IPS DF 4.7 (cell line): ENCODE measurements at regions not wholly inside any gene's neighbourhood (a gene's known extent, or its start where the extent isn't known, plus 50 kb on each side); places are given as distances from the start of the nearest gene placed in this dataset.

Source experiments
- DNase-seq: peaks from one replicate; pipeline ENCODE4 v3.0.0-alpha.2; 2013; ENCODE audit warnings: low spot score; ENCODE audit errors: extremely low read depth

DNA sequence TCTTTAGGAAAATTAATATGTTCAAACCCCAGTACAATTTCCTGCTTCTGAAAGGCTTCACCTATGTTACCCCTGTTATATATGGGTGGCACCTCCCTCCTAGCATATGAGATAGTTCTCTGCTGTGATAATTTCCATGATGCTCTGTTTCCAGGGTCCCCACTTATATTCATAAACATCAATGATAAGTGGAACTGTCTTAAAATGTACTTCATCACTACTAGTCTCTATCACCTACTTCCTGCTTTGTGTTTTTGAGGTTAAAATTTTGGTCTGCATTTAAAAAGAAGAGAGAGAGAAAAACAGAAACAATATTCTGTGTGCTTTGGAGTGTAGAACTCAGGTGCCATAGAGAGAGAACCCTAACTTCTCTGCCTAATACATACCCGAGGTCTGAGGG lies 234.7 kb downstream of the HTR1A start:
- no peak for DNase-seq

DNA sequence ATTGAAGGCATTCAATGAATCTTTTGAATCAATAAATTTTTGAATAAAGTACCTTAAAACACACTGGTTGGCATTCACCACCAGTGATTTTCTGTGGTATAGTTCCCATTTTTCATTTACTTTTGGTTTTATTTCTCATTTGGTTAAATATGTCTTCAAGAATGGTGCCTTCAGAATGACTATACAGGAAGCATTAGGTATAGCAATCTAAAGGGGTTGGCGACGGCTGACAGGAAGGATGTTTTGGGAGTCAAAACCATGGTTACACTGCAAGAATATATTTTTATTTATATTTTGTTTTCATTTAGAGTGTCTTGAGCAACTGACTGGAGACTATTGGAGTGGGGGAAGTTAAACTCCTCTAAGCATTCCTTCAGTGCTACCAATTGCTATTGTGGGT lies 235.7 kb downstream of the HTR1A start:
- no peak for DNase-seq

DNA sequence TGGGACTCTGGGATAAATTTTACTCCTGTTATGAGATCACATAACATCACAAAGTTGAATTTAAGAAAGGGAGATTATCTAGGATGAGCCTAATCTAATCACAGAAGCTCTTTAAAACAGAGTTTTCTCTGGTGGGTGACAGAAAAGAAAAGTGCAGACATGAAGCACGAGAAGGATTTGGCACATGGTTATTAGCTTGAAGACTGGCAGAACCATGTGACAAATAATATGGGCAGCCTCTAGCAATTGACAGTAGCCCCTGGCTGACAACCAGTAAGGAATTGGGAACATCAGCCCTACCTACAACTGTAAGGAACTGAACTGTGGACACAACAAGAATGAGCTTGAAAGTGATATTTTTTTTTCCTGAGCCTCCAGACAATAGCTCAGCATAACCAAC lies 243.1 kb downstream of the HTR1A start:
- DNase-seq: no peak

DNA sequence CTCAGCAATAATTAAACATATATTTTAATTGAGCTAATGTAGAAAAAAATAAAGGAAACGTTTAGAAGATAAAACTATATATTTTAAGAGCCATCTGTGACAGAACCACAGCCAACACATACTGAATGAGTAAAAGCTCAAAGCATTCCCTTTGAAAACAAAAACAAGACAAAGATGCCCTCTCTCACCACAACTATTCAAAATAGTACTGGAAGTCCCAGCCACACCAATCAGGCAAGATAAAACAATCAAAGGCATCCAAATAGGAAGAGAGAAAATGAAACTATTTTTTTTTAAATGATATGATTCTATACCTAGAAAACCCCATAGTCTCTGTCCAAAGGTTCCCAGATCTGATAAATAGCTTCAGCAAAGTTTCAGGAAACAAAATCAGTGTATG lies 262.0 kb downstream of the HTR1A start:
- DNase-seq: no peak

DNA sequence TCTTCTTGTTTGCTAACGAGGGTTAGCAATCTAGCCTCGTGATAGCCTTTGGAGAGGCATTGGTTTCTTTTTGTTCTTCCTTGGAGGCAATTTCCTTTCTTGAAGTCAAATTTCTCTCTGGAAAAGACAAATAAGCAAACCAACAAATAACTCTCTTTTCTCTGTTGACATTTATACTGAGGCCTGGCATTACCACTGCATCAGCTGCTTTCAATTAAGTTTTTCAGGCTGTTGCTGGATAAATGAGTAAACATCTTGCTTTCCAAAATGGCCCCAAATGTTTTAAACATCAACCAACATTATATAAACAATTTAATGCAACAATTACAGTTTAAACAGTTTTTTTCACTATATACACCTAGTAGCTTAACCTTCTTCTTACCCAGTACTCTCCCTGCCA lies 264.4 kb downstream of the HTR1A start:
- DNase-seq: no peak

DNA sequence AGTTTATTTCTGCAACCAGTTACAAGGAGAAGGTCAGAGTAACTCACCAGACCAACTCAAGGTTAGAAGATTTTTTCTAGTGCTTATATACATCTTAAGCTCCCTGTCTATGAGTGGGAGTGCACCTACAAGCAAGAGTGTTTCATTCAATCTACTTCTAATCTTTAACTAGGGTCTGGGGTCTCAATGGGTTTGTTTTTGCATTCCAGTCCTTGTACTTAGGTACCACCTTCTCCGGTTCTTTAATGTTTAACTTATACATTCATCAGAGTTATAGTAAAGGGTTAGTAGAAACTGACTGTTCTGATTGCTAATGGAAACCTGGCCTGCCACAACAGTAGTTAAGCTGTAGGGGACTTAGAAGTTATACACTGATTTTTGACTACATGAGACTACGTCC lies 271.7 kb downstream of the HTR1A start:
- DNase-seq: no peak

DNA sequence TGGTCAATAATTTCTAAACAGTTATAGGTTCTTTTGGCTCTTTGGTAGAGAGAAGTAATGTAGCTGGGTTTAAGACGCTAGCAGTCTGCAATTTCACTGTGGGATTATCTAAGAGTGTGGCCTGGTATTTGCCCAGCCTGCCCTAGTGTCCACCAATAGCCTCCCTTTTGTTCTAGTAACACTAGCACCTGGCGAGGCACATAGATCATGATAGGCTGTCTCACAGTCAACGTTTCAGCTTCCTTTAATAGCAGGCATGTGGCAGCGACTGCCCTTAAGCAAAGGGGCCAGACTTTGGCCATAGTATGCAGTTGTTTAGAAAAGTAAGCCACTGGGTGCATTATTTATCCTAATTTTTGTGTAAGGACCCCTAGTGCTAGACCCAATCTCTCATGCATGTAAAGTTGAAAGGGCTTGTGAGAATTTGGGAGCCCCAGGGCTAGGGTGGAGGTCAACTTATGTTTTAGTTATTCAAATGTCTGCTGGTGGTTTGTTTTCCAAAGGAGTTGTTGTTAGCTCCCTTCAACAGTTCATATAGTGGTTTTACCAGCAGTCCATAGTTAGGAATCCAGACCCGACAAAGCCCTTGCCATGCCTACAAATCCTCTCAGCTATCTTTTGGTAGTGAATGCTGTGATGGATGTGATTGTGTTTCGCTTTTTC lies 274.3 kb downstream of the HTR1A start:
- DNase-seq: no peak

DNA sequence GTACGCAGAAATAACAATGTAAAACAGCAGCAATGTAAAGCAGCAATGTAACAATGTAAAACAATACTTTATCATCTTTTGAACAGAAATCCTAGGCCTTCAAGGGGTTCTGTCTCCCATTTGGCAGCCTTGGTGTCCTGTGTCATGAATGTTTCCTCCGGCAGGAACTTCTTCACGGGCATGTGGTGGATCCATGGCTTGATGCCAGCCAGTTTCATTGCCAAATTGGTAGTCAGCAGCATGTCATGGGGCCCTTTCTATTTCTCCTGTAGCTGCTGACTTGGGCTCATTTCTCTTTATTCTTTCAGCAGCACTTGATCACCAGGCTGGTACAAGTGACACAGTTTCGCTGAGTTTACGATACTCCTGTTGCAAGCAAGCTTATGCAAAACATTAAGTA lies 275.3 kb downstream of the HTR1A start:
- DNase-seq: no peak

DNA sequence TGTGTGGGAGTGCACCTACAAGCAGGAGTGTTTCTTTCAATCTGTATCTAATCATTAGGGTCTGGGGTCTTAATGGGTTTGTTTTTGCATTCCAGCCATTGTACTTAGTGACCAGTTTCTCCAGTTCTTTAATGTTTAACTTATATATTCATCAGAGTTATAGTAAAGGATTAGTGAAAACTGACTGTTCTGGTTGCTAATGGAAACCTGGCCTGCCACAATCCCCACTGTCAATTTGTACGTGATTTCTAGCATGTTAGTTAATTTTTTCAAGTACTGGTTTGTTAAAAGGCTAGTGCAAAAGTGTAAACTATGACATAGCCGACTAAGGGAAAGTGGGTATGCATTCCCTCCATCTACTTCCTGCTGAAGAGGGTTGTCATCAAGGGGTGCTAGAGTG lies 276.1 kb downstream of the HTR1A start:
- DNase-seq: no peak

DNA sequence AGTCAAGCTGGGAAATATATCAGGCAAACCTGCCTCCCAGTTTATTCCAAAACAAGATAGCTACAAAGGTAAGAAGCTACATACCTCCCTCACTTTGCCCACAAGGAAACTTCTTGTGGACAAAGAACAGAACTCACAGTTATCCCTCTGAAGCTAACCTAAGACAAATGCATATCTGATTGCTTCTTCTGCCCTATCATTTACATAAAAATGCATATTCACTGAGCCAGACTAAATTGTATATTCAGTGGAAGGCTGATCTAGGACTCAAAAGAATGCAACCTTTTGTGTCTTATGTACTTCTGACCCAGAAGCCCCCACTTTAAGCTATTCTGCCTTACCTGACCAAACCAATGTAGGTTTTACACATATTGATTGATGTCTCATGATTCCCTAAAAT lies 276.8 kb downstream of the HTR1A start:
- no peak for DNase-seq

DNA sequence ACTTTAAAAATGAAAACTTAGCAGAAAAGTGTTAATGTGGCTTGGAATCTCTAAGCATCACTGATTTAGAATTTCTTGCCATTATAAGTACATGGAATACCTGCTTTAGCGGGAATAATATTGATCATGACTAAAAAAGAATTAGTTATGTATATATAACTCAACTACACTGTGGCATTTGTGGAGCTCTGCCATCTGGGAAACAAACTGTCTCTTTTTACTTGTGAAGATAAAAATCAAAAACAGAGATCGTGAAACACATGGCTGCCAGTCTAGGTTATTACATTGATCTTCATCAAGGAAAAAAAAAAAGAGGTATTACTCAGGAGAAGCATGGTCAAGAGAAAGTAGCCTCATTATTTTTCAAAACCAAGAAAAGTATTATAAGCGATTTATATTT lies 287.4 kb downstream of the HTR1A start:
- DNase-seq: no peak

DNA sequence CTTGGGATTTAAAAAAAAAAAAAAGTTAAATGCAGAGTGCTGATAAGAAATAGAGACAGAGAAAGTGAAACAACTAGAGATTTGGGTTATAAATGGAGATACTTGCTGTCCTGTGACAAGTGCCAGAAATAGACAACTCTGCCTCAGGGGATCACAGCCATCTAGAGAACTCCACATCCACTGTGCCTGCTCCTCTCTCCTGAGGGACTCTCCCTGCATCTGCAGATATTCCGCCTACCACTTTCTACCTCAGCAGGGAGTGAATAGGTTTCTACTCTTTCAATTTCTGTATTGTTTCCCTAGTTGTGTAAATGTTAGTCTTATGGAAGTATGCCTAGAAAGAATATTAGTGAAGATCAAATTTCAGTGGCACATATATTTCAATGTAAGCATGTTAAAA lies 307.2 kb downstream of the HTR1A start:
- DNase-seq: no peak

DNA sequence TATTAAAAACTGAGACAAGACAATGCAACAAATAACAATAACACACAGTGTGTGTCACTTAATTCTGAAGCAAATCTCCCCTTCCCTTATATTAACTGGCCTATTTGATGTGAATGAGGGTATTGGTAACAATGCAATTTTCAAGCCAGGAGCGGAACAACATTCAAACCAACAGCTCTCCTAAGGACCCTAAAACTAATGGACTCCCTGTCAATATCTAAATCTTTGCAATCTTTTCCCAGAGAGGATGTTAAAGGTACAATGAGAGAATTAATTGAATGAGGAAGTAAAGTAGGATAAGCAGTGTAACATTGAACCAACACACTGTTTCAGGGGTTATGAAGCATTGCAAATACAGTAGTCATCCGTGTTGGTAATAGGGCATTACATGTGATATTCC lies 311.7 kb downstream of the HTR1A start:
- no peak for DNase-seq

DNA sequence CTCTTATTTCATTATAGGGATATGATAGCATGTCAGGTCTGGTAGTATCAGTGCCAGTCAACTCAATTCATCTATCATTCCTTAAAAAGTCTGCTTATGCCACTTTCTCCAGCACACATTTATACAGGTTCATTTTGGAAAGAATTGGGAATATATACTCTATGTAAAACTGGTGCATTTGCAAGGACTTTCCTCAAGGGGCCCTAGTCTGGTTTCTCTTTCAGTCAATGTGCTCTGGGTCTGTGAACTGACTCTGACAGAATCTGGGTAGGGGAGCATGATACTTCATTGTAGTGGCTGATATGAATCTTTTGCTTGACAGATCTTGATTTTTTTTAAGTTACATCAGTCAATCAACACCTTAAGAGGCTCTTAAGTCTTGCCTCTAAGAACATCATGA lies 313.9 kb downstream of the HTR1A start:
- no peak for DNase-seq

DNA sequence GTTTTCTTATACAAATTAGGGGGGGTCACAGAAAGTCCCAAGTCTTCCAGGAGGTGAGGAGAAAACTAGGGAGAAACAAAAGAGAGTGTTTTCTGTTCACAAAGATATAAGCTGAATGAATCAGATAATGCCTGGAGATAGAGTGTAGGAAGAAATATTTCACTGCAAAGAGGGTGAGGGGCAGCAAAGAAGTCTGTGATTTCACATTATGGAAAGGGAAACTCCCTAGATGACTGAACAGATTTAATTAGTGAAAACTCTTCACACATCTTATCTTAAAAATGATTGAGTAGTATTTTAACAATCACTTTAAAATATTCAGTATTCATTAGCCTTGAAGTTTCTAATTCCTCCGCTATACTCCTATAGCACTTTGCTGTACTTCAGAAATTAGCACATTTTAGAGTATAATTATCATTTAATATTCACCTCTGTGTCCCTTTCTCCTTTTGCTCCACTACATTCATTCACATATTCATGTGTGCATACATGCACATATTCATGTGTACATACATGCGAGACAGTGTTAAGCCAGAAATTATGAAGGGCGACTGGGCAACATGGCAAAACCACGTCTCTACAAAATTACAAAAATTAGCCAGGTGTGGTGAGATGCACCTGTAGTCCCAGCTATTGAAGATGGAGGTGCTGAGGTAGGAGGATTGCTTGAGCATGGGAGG lies 332.2 kb downstream of the HTR1A start:
- no peak for DNase-seq

DNA sequence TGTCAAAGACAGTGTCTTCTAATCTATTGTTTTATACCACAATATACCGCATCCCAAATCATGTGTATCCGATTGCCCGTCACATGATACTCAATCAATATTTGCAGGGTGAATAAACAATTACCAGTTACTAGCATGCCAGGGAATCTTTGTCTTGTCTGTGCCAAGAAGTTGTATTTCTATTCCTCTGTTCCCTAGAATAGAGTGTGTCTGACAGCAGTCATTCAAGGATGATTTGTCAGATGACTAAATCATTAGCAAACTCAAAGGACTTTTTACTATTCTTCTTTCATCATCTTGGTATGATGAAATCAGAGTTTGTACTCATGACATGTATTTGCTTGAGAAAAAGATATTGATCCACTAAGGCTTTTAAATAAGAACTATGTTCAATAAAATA lies 348.8 kb downstream of the HTR1A start:
- DNase-seq: no peak

DNA sequence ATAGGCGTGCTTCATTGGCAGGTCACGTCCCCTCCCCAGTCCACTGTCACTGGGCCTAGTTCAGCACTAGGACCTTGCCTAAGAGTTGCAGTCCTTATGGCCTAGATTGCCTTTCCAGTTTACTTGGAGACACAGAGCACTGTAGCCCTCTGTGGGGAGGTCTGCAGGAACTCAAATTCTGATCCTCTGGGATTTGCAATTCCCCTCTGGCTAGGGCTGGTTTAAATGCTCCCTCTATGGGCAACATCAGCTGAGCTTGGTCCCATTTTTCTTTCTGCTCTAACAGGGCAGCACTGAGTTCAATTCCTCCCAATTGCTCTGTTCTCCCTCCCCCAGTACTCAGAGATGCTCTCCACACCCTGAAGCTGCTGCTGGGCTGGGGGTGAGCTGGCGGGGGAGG lies 358.2 kb downstream of the HTR1A start:
- no peak for DNase-seq

DNA sequence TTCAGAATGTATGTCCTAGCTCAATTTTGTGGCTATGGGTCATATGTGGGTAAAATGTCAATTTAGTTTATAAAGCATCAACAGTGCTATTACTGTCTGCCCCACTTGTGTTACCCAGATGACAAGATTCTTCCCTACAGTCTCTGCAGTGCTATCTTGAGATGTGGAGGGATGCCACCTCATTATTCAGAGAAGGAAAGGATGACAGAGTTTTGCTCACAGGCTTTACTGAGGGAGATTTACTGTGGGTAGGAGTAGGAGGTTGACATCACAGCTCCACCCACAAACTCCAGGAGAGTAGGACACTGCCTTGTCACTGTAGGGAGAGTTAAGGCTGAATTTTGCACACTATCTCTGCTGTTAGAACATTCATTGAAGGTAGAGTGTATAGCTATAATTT lies 359.3 kb downstream of the HTR1A start:
- no peak for DNase-seq

DNA sequence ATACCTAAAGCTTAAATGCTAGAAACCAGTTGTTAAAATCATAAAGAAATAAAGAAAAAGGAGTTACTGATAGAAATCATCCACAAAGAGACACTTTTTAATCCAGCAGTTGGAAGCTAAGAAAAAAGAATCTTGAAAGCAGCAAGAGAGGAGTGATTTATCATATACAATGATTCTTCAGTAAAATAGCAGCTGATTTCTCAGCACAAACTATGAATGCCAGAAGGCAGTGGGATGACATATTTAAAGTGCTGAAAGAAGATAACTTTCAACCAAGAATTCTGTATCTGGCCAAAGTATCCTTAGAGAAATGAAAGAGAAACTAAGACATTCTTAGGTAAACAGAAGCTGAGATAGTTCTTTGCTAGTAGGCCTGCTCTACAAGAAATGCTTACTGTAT lies 366.0 kb downstream of the HTR1A start:
- DNase-seq: no peak

DNA sequence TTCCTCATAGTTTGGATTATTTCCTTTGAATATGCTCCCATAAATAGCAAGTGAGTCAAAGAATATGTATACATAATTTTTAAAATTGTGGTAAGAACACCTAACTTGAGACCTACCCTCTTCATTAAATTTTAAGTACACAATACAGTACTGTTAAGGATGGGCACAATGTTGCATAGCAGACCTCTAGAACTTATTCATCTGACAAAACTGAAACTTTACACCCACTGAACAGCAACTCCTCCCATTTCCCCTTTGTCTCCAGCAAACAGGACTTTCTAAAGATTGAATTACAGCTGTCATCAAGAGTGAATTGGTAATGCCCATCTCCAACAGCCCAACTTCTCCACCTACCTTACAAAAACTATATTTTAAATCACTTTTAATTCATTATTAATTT lies 388.9 kb downstream of the HTR1A start:
- no peak for DNase-seq

DNA sequence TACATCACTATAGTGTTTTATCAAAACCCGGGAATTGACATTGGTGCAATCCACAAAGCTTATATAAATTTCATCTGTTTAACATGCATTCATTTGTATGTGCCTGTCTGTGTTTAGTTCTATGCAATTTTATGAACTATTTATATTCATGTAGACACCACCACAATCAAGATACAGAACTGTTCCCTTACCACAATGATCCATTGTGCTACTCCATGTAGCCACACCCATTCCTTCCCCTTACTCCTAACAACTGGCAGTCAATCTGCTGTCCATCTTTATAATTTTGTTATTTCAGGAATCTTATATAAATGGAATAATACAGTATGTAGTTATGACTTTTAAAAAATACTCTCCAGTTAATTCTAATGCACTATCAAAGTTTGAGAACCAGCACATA lies 389.5 kb downstream of the HTR1A start:
- no peak for DNase-seq

DNA sequence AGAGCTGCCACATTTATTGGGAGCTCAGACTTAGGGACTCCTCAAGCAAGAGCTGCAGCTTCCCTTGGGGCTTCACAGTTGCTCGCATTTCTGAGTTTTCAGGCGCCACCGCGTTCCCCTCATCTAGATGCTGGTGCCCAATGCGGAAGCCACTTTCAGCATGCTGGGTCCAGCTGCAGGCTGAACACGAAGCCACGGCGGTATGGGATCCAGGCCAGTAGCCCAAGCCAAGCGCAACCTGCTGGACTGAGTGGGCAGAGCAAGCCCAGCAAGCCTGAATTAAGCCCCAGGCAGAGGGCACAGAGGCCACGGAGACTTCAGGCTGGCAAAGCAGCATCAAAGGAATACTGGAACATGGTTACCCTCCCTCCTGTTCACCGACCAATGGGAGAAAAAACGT lies 391.5 kb downstream of the HTR1A start:
- no peak for DNase-seq

DNA sequence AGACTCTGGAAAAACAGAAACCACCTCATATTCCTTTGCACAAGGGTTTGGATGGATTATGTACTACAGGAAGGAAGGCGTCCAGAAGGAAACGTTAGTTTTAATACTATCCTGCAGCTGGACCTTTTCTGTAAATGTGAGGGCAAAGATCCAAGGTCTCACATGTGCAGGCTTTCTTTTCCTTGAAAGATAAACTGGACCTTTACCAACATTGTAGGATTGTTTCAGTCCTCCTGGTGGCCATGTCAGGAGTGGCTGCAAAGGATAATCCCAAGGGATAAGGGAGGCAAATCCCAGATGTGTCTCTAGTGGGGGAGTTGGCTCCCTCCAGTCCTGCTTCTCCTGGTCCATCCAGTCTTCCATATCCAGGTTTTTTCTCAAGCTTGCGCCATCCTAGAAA lies 397.5 kb downstream of the HTR1A start:
- DNase-seq: no peak
